Heart left ventricle (tissue), 13 donors: ENCODE measurements at regions not wholly inside any gene's neighbourhood (a gene's known extent, or its start where the extent isn't known, plus 50 kb on each side); places are given as distances from the start of the nearest gene placed in this dataset.
"Not testable (repeated sequence)": the region's sequence is repeated elsewhere in the genome, so short reads cannot be mapped to it uniquely, and the experiment has no call there.

Source experiments
- POLR2A ChIP-seq, 2 donors: fragments of 450-650 bp; IDR thresholded peaks; one replicate each; pipeline ENCODE4 v1.6.1; 2017; ENCODE audit warnings: antibody characterized with exemption in 2 of 2, mild to moderate bottlenecking in 2 of 2, moderate library complexity in 2 of 2
- TF ChIP-seq, protein P1 (sequence below), 12 donors: fragments of 200-600 bp; sonication (generic) in 4 of 12; IDR thresholded peaks; one replicate each; pipeline versions ENCODE4 v1.5.0 to v1.8.0; 2018 to 2022; ENCODE audit warnings: antibody characterized with exemption in 12 of 12, mild to moderate bottlenecking in 5 of 12
- donor health status: ischemic (EF 13 %, LVEDD 7.1; RV severe dilation, severe dysfunction).
- donor health status: DM: no; HTN: yes; CAD: no.
- donor health status: DM: no; HTN: no; CAD: no.
- donor health status: ischemic (EF 25% LVEDD 6.9; RV normal size, moderate dysfunction).
- donor health status: ischemic (EF 25% LVEDD 5.7; RV mildly dilated, moderate dysfunction).
- donor health status: ischemic (EF 35%, LVEDD 5.7; RV mildly dilated, moderate dysfunction).
- donor health status: nonischemic (EF 11% LVEDD 7.7; RV severe dilation, severe dysfunction).
- donor health status: DM: yes; HTN: yes; CAD: no.
- donor health status: PGD.
- donor health status: ischemic (EF 29% LVEDD 5.4; RV normal size, mild dysfunction).
- donor health status: nonischemic (EF 23%, LVEDD 6.1; RV moderate dilation, normal function).

DNA sequence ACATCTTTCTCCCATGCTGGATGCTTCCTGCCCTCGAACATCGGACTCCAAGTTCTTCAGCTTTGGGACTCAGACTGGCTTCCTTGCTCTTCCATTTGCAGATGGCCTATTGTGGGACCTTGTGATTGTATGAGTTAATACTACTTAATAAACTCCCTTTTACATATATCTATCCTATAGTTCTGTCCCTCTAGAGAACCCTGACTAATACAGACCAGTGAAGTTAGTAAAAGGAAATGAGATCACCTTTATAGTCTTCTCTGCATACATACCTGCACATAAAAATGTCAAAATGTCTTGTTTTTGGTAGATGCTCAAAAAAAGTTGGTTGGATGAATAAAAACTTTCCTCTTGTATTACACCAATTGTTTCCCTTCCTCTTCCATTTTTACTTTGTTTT lies 73.9 kb upstream of the SOX21 start:
- not testable (repeated sequence) for TF ChIP-seq POLR2A (IDR thresholded peaks at IDR 0.05)
- TF ChIP-seq, protein P1, sequence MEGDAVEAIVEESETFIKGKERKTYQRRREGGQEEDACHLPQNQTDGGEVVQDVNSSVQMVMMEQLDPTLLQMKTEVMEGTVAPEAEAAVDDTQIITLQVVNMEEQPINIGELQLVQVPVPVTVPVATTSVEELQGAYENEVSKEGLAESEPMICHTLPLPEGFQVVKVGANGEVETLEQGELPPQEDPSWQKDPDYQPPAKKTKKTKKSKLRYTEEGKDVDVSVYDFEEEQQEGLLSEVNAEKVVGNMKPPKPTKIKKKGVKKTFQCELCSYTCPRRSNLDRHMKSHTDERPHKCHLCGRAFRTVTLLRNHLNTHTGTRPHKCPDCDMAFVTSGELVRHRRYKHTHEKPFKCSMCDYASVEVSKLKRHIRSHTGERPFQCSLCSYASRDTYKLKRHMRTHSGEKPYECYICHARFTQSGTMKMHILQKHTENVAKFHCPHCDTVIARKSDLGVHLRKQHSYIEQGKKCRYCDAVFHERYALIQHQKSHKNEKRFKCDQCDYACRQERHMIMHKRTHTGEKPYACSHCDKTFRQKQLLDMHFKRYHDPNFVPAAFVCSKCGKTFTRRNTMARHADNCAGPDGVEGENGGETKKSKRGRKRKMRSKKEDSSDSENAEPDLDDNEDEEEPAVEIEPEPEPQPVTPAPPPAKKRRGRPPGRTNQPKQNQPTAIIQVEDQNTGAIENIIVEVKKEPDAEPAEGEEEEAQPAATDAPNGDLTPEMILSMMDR (IDR thresholded peaks at IDR 0.05): not testable (repeated sequence)
